Kidney (tissue), 13 donors: ENCODE measurements at regions not wholly inside any gene's neighbourhood (a gene's known extent, or its start where the extent isn't known, plus 50 kb on each side); places are given as distances from the start of the nearest gene placed in this dataset.

Experiments used
- DNase-seq, 5 donors: peaks; one replicate each; pipeline ENCODE4 v3.0.0-alpha.2; 2013 to 2020
- FAIRE-seq: peaks from 2 replicates; lab custom pipeline; 2012; peaks lifted over from hg19 to GRCh38; lab: Jason Lieb, UNC
- H3K27ac ChIP-seq, 2 donors: one replicate each; pipeline ENCODE4 v1.7.0; 2013; ENCODE audit warnings: low read depth in 2 of 2, low read length in 2 of 2, inconsistent platforms in 1 of 2
- H3K27me3 ChIP-seq: one replicate; pipeline ENCODE4 v1.7.1; 2013; ENCODE audit warnings: low read length, inconsistent platforms; ENCODE audit not compliant: control insufficient read depth, insufficient read depth
- H3K36me3 ChIP-seq, 3 donors: one replicate each; pipeline versions ENCODE4 v1.7.0 to v1.7.1; 2013; ENCODE audit warnings: low read length in 3 of 3, control low read depth in 1 of 3, inconsistent platforms in 1 of 3; ENCODE audit not compliant: insufficient read depth in 3 of 3, control insufficient read depth in 2 of 3
- H3K4me1 ChIP-seq, 3 donors: one replicate each; pipeline versions ENCODE4 v1.7.0 to v1.7.1; 2013; ENCODE audit warnings: low read length in 3 of 3, inconsistent platforms in 1 of 3, low read depth in 1 of 3; ENCODE audit not compliant: control insufficient read depth in 2 of 3, insufficient read depth in 2 of 3
- H3K4me3 ChIP-seq, 3 donors: one replicate each; pipeline versions ENCODE4 v1.7.0 to v1.8.1; 2013; ENCODE audit warnings: low read length in 3 of 3, control low read depth in 1 of 3, inconsistent platforms in 1 of 3
- H3K9ac ChIP-seq, 3 donors: one replicate each; pipeline versions ENCODE4 v1.7.0 to v1.7.1; 2013; ENCODE audit warnings: low read length in 3 of 3, control low read depth in 1 of 3, inconsistent platforms in 1 of 3
- H3K9me3 ChIP-seq, 3 donors: one replicate each; pipeline versions ENCODE4 v1.7.0 to v1.7.1; 2013; ENCODE audit warnings: low read length in 3 of 3, control low read depth in 1 of 3, inconsistent platforms in 1 of 3; ENCODE audit not compliant: control insufficient read depth in 2 of 3, insufficient read depth in 1 of 3
- intact Hi-C: fragments of 100-400 bp; cut with DNase I; formaldehyde crosslinking; loops from one replicate; pipeline ENCODE4 v1.11.1; 2022
- TF ChIP-seq, protein P1 (sequence below): IDR thresholded peaks from 3 replicates; pipeline ENCODE4 v1.5.1; 2012; ENCODE audit warnings: mild to moderate bottlenecking, moderate library complexity, borderline replicate concordance; ENCODE audit not compliant: insufficient read depth; ENCODE audit errors: extremely low read depth
- donor health status: control.
- donor health status: control.
- donor health status: control.
- donor health status: control.
- donor health status: control.
- donor health status: DM: yes; HTN: yes; CAD: no.
- donor health status: Normal renal cell carcinoma (clear cell type).

DNA sequence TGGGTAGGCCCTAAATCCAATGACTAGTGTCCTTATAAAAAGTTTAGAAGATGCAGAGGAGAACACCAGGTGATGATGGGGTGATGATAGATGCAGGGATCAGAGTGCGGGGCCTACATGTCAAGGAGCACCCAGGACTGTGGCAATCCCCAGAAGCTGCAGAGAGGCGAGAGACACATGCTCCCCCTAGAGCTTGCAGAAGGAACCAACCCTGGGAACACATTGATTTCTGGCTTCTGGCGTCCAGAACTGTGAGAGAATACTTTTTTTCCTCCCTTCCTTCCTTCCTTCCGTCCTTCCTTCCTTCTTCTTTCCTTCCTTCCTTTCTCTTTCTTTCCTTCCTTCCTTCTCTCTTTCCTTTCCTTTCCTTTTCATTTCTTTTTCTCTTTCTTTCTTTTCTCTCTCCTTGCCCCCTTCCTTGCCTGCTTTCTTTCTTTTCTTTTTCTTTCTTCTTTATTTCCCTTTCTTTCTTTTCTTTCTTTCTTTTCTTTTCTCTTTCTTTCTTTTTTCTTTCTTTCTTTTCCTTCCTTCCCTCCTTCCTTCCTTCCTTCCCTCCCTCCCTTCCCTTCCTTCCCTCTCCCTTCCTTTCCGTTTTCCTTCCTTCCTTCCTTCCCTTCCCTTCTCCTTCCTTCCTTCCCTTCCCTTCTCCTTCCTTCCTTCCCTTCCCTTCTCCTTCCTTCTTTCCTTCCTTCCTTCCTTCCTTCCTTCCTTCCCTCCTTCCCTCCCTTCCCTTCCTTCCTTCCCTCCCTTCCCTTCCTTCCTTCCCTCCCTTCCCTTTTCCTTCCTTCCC lies 134.3 kb downstream of the HAPSTR1 start:
- intact Hi-C loops: no loop called here
- FAIRE-seq: no peak
- H3K27ac ChIP-seq: no peak overlapping the region

GRCh38 chr16:9226924-9227323 lies 135.5 kb downstream of the HAPSTR1 start:
- DNase-seq (no peak), FAIRE-seq (no peak)
- H3K4me1 ChIP-seq: no peaks in the 10 kb centered on the region
- H3K9ac ChIP-seq: no peak overlapping the region
- H3K27ac ChIP-seq: no peak overlapping the region
- H3K9me3 ChIP-seq: no peaks in the 10 kb centered on the region
- H3K36me3 ChIP-seq: no peaks in the 10 kb centered on the region
- TF ChIP-seq, protein P1, sequence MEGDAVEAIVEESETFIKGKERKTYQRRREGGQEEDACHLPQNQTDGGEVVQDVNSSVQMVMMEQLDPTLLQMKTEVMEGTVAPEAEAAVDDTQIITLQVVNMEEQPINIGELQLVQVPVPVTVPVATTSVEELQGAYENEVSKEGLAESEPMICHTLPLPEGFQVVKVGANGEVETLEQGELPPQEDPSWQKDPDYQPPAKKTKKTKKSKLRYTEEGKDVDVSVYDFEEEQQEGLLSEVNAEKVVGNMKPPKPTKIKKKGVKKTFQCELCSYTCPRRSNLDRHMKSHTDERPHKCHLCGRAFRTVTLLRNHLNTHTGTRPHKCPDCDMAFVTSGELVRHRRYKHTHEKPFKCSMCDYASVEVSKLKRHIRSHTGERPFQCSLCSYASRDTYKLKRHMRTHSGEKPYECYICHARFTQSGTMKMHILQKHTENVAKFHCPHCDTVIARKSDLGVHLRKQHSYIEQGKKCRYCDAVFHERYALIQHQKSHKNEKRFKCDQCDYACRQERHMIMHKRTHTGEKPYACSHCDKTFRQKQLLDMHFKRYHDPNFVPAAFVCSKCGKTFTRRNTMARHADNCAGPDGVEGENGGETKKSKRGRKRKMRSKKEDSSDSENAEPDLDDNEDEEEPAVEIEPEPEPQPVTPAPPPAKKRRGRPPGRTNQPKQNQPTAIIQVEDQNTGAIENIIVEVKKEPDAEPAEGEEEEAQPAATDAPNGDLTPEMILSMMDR: no peak
- no peak overlapping the region for H3K4me3 ChIP-seq
- no peaks in the 10 kb centered on the region for H3K27me3 ChIP-seq
- intact Hi-C loops: no loop called here

More for the DNA sequence above, 134.3 kb downstream of the HAPSTR1 start:
- H3K9ac ChIP-seq: no peak overlapping the region
- peak in 1 of 5 donors; percentile 8 for DNase-seq
- TF ChIP-seq, protein P1: no peak
- H3K27me3 ChIP-seq: no peaks in the 10 kb centered on the region
- H3K4me1 ChIP-seq: no peaks in the 10 kb centered on the region
- H3K36me3 ChIP-seq: no peaks in the 10 kb centered on the region
- H3K9me3 ChIP-seq: no peaks in the 10 kb centered on the region
- H3K4me3 ChIP-seq: no peak overlapping the region

GRCh38 chr16:9231039-9231438 lies 139.6 kb downstream of the HAPSTR1 start:
- no peak overlapping the region for H3K4me3 ChIP-seq
- no peak overlapping the region for H3K27ac ChIP-seq
- no peaks in the 10 kb centered on the region for H3K27me3 ChIP-seq
- intact Hi-C loops: no loop called here
- H3K36me3 ChIP-seq: no peaks in the 10 kb centered on the region
- FAIRE-seq: no peak
- no peaks in the 10 kb centered on the region for H3K4me1 ChIP-seq
- no peaks in the 10 kb centered on the region for H3K9me3 ChIP-seq
- H3K9ac ChIP-seq: no peak overlapping the region
- no peak for DNase-seq
- TF ChIP-seq, protein P1: no peak
